Peyer's patch (tissue), 4 donors: ENCODE measurements at regions not wholly inside any gene's neighbourhood (a gene's known extent, or its start where the extent isn't known, plus 50 kb on each side); places are given as distances from the start of the nearest gene placed in this dataset.

Experiments
- DNase-seq, 3 donors: peaks; one replicate each; pipeline ENCODE4 v3.0.0-alpha.2; 2017 to 2019
- H3K27ac ChIP-seq, 4 donors: fragments of 200-600 bp; sonication (generic); one replicate each; pipeline ENCODE4 v1.5.1; 2016 to 2019
- H3K27me3 ChIP-seq, 2 donors: fragments of 200-600 bp; sonication (generic); one replicate each; pipeline ENCODE4 v1.5.1; 2019
- H3K36me3 ChIP-seq, 3 donors: fragments of 200-600 bp; sonication (generic); one replicate each; pipeline ENCODE4 v1.5.1; 2016 to 2019
- H3K4me1 ChIP-seq, 4 donors: fragments of 200-600 bp; sonication (generic); one replicate each; pipeline ENCODE4 v1.5.1; 2016 to 2019
- H3K4me3 ChIP-seq, 4 donors: fragments of 200-600 bp; sonication (generic); 1 replicate in 3 of 4; 2 replicates in 1 of 4; pipeline ENCODE4 v1.5.1; 2016 to 2019; ENCODE audit warnings: mild to moderate bottlenecking in 1 of 4
- H3K9me3 ChIP-seq, 4 donors: fragments of 200-600 bp; sonication (generic); one replicate each; pipeline ENCODE4 v1.5.1; 2016 to 2019; ENCODE audit warnings: mild to moderate bottlenecking in 1 of 4
- POLR2A ChIP-seq, 2 donors: fragments of 450-650 bp; IDR thresholded peaks; one replicate each; pipeline ENCODE4 v1.5.1; 2017; ENCODE audit warnings: antibody characterized with exemption in 2 of 2, mild to moderate bottlenecking in 2 of 2, moderate library complexity in 2 of 2
- TF ChIP-seq, protein P1 (sequence below), 6 experiments: fragments of 450-650 bp in 4 of 6; fragments of 200-600 bp in 2 of 6; sonication (generic) in 1 of 6; IDR thresholded peaks; one replicate each; pipeline ENCODE4 v1.5.1; 2017 to 2019; ENCODE audit warnings: antibody characterized with exemption in 6 of 6, mild to moderate bottlenecking in 3 of 6, moderate library complexity in 1 of 6

DNA sequence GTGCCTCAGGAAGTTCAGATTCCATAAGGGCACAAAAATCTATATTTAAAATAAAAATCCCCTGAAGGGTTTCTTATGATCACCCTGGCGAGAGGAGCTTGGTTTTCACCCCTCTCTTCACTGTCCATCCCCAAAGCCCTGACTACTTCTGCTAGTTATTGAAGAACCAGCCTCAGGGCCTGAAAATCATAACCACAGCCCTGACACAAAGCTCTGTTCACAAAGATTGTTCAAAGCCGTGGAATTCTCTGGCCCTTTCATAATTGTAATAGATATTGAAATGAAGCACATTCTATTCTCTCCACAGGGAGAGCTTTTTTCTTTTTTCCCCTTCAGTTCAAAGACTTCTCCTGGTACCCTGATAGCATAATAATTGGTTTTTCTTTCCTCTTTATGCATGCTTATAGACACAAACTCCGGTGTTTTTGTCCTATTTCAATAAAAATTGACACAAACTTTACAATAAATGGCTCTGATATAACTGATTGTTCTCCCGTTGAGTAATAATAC is 343.8 kb downstream of the CAAP1 start:
- H3K4me3 ChIP-seq, result no peak overlapping the region
- H3K27me3 ChIP-seq, result no peaks in the 10 kb centered on the region
- TF ChIP-seq, protein P1, sequence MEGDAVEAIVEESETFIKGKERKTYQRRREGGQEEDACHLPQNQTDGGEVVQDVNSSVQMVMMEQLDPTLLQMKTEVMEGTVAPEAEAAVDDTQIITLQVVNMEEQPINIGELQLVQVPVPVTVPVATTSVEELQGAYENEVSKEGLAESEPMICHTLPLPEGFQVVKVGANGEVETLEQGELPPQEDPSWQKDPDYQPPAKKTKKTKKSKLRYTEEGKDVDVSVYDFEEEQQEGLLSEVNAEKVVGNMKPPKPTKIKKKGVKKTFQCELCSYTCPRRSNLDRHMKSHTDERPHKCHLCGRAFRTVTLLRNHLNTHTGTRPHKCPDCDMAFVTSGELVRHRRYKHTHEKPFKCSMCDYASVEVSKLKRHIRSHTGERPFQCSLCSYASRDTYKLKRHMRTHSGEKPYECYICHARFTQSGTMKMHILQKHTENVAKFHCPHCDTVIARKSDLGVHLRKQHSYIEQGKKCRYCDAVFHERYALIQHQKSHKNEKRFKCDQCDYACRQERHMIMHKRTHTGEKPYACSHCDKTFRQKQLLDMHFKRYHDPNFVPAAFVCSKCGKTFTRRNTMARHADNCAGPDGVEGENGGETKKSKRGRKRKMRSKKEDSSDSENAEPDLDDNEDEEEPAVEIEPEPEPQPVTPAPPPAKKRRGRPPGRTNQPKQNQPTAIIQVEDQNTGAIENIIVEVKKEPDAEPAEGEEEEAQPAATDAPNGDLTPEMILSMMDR (IDR thresholded peaks at IDR 0.05), result no peak
- no peak for TF ChIP-seq POLR2A (IDR thresholded peaks at IDR 0.05)
- H3K9me3 ChIP-seq, result no peaks in the 10 kb centered on the region
- no peaks in the 10 kb centered on the region for H3K36me3 ChIP-seq
- H3K4me1 ChIP-seq, result no peaks in the 10 kb centered on the region
- H3K27ac ChIP-seq, result no peak overlapping the region
- no peak for DNase-seq

GRCh38 chr9:26539867-26540493 is 352.6 kb downstream of the CAAP1 start:
- H3K4me1 ChIP-seq, result no peaks in the 10 kb centered on the region
- H3K36me3 ChIP-seq, result no peaks in the 10 kb centered on the region
- TF ChIP-seq, protein P1 (IDR thresholded peaks at IDR 0.05), result no peak
- TF ChIP-seq POLR2A (IDR thresholded peaks at IDR 0.05), result no peak
- no peak overlapping the region for H3K27ac ChIP-seq
- DNase-seq, result no peak
- no peak overlapping the region for H3K4me3 ChIP-seq
- H3K9me3 ChIP-seq, result no peaks in the 10 kb centered on the region
- no peaks in the 10 kb centered on the region for H3K27me3 ChIP-seq

- no peak overlapping the region for H3K27ac ChIP-seq
- no peak overlapping the region for H3K4me3 ChIP-seq
- H3K4me1 ChIP-seq, result no peaks in the 10 kb centered on the region
- TF ChIP-seq, protein P1 (IDR thresholded peaks at IDR 0.05), result no peak
- no peaks in the 10 kb centered on the region for H3K27me3 ChIP-seq
- no peaks in the 10 kb centered on the region for H3K9me3 ChIP-seq
- no peak for DNase-seq
- no peaks in the 10 kb centered on the region for H3K36me3 ChIP-seq
Observed at GRCh38 chr9:26537211-26537610, 355.4 kb downstream of the CAAP1 start.

DNA sequence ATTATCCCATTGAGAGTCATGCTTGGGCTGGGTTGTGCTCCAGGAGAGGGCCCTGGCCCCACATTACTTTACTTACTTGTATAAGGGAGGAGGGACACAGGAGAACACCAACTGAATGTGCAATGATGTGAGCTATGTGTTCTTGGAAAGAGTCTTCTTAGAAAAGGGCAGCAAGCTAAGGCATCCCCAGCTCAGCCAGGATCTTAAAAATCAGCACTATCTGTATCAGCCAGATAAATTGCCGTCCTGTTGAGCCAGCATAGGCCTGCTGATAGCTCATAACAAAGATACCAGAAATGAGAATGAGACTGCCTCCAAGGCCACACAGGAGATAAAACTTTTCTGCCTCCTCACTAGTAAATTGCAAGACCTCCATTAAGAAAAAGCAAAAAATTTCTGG is 357.5 kb downstream of the CAAP1 start:
- H3K4me1 ChIP-seq, result no peaks in the 10 kb centered on the region
- H3K27me3 ChIP-seq, result no peaks in the 10 kb centered on the region
- H3K27ac ChIP-seq, result no peak overlapping the region
- H3K36me3 ChIP-seq, result no peaks in the 10 kb centered on the region
- H3K9me3 ChIP-seq, result no peaks in the 10 kb centered on the region
- H3K4me3 ChIP-seq, result no peak overlapping the region
- no peak for DNase-seq
- TF ChIP-seq, protein P1 (IDR thresholded peaks at IDR 0.05), result no peak
- TF ChIP-seq POLR2A (IDR thresholded peaks at IDR 0.05), result no peak

DNA sequence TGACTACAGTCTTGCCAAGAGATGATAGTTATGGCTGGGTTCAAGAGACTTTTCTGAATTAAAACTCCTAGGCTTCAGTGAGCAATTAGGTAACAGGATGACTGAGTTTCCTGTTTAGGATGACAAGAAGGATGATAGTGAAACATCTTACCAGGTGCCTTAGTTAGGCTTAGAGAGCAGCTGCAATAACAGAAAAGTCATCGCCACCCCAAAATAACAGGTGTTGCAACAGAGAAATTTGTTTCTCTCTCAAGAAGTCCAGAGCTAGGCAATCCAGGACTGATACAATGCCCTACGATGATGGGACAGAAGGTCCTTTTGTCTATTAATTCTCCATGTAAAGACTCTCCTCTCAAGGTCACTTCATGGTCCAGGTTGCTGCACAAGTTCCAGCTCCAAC is 361.8 kb downstream of the CAAP1 start:
- Histone ChIP-seq H3K4me3 (no peak overlapping the region), H3K36me3 (no peaks in the 10 kb centered on the region), H3K27me3 (no peaks in the 10 kb centered on the region), H3K27ac (no peak overlapping the region), H3K4me1 (no peaks in the 10 kb centered on the region), H3K9me3 (no peaks in the 10 kb centered on the region)
- no peak for DNase-seq
- no peak for TF ChIP-seq POLR2A (IDR thresholded peaks at IDR 0.05)
- TF ChIP-seq, protein P1 (IDR thresholded peaks at IDR 0.05), result no peak

DNA sequence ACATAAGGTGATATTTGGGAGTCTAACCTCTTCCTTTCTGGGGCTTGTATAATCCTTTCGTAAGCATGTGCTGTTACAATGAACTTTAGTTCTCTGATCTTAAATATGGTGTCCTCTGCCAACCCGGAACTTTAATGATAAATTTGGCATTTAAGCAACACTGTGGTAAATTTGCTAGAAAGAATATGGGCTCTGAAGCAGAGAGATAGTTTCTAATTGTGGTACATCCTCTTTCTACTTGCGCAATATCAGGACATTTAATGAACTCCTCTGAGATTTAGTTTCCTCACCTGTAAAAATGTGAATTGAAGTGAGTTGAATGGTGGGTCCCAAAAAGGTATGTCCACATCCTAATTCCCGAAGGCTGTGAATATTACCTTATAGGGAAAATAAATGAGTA is 364.7 kb downstream of the CAAP1 start:
- Histone ChIP-seq H3K4me1 (no peaks in the 10 kb centered on the region), H3K36me3 (no peaks in the 10 kb centered on the region), H3K9me3 (no peaks in the 10 kb centered on the region), H3K27me3 (no peaks in the 10 kb centered on the region), H3K27ac (no peak overlapping the region), H3K4me3 (no peak overlapping the region)
- DNase-seq, result no peak
- TF ChIP-seq, protein P1 (IDR thresholded peaks at IDR 0.05), result no peak
- TF ChIP-seq POLR2A (IDR thresholded peaks at IDR 0.05), result no peak
